Activated T-helper 2 cell treated with anti-CD3 and anti-CD28 coated beads, Interferon-gamma antibody, Interleukin-2, Interleukin-4, amounts not matched to agents 10 μg/mL and 5 μg/mL and 100 μg/mL, durations not matched to agents 14 hours and 24 hours and 36 hours (primary cell): ENCODE measurements at regions not wholly inside any gene's neighbourhood (a gene's known extent, or its start where the extent isn't known, plus 50 kb on each side); places are given as distances from the start of the nearest gene placed in this dataset.

Experiments
- DNase-seq: peaks from one replicate; pipeline ENCODE4 v3.0.0; 2021; ENCODE audit warnings: low spot score
- H3K27ac Mint-ChIP-seq: one replicate; pipeline ENCODE4 v1.8.0; 2021; ENCODE audit warnings: mixed read lengths
- H3K27me3 Mint-ChIP-seq: one replicate; pipeline ENCODE4 v1.8.0; 2021; ENCODE audit warnings: low read depth, mixed read lengths
- H3K36me3 Mint-ChIP-seq: one replicate; pipeline ENCODE4 v1.8.0; 2021; ENCODE audit warnings: low read depth, mixed read lengths
- H3K4me1 Mint-ChIP-seq: one replicate; pipeline ENCODE4 v1.8.0; 2021; ENCODE audit warnings: low read depth, mixed read lengths
- H3K4me3 Mint-ChIP-seq: one replicate; pipeline ENCODE4 v1.8.0; 2021; ENCODE audit warnings: low read depth, mild to moderate bottlenecking, moderate library complexity, mixed read lengths
- H3K9me3 Mint-ChIP-seq: one replicate; pipeline ENCODE4 v1.8.0; 2021; ENCODE audit warnings: mixed read lengths
- intact Hi-C: fragments of 100-400 bp; cut with micrococcal nuclease; formaldehyde crosslinking; loops from one replicate; pipeline ENCODE4 v1.15.1; 2023

DNA sequence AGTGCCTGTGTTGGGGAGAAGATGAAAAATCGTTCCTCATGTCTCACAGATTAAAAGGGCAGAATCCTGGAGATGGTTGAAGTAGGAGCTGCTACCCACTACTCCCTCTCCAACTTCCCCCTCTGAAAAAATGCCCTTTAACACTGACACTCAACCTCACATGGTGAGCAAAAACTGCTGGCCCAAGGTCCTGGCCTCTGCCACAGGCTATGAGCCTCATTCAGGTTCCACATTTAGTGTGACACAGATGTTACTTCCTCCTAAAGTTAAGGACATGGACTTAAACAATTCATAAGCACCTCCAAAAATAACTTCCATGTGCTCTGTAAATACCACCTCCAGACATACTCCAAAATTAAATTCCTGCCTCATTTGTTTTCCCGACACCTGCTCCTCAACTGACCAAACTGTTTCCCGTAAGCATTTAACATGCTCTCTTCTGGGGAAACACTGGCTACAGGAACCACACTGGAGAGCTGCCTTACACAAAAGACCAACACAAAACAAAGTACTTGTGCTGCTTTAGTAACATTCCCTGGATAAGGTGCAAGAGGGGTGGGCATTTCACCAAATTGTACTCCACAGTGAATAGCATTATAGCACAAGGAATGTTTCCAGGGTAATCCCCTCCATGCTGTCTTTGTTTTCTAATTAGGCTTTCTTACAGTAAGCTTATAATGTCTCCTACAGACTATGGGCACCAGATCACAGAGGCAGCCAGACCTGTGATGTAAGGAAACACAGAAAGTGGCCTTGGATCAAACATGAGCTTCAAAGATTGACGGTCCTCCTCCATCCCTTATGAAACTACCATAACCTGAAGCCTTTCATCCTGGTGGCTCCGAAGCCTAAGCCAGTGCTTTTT is 57.0 kb downstream of the PHLDA1 start:
- Mint-ChIP-seq H3K27me3 (no peaks in the 10 kb centered on the region), H3K4me1 (peaks cover 59% of the 10 kb centered on the region), H3K9me3 (peaks cover 23% of the 10 kb centered on the region), H3K36me3 (peaks cover 13% of the 10 kb centered on the region), H3K27ac (no peak overlapping the region), H3K4me3 (no peak overlapping the region)
- no peak for DNase-seq
- intact Hi-C loops = loop anchor here (5.0 kb wide), 1 partner anchor 262 kb away; no protein-coding TSS in a partner anchor

DNA sequence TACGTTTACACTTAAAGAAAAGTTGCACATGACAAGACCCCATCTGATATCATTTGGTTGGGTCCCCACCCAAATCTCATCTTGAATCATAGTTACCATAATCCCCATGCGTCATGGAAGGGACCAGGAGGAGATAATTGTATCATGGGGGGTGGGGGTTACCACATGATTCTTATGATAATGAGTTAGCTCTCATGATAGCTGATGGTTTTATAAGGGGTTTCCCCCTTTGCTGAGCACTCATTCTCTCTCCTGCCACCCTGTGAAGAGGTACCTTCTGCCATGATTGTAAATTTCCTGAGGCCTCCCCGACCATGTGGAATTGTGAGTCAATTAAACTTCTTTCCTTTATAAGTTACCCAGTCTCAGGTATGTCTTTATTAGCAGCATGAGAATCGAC is 60.3 kb downstream of the PHLDA1 start:
- Mint-ChIP-seq H3K4me3 (no peak overlapping the region), H3K36me3 (peaks cover 16% of the 10 kb centered on the region), H3K4me1 (peaks cover 39% of the 10 kb centered on the region), H3K27me3 (no peaks in the 10 kb centered on the region), H3K27ac (no peak overlapping the region), H3K9me3 (peaks cover 27% of the 10 kb centered on the region)
- DNase-seq = no peak
- intact Hi-C loops = no loop called here

DNA sequence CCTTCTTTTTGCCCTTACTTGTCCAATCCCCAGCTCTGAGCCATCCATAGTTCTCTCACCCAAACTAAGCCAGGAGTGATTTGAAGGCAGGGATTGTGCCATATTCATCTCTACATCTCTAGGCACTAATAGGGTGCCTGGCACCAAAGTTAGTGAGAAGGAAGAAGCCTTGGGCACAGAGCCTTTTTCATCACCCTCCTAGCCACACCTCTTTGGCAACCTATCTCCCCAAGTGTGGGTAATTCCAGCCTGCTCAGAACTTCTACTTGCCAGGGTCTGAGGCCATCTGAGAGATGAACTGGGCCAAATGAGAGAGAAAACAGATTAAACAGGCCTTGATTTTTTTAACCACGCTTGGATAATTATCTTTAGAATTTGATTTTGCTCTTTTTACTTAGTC is 61.3 kb downstream of the PHLDA1 start:
- Mint-ChIP-seq H3K27ac (no peak overlapping the region), H3K27me3 (no peaks in the 10 kb centered on the region), H3K9me3 (peaks cover 23% of the 10 kb centered on the region), H3K4me3 (no peak overlapping the region), H3K4me1 (peaks cover 40% of the 10 kb centered on the region), H3K36me3 (peaks cover 11% of the 10 kb centered on the region)
- intact Hi-C loops = no loop called here
- DNase-seq = no peak

DNA sequence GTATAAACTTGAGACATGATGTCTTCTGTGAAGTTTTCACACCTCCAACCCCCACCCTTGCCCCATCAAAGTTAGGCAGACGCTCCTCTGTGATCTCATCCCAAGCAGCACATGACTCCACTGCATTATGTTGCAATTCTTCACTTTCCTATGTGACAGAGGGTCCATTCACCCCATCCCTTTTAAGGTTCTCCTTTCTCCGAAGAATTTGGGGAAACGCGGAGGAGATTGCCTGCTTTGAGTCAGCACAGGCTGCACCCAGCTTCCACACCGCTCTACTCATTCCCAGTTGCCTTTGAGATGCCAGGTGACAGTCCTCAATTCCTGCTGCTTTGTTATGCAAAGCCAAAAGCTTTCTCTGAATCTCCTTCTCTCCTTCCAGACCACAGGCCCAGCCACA is 61.8 kb downstream of the PHLDA1 start:
- H3K4me1 Mint-ChIP-seq = peaks cover 38% of the 10 kb centered on the region
- peaks cover 23% of the 10 kb centered on the region for H3K9me3 Mint-ChIP-seq
- H3K36me3 Mint-ChIP-seq = peaks cover 11% of the 10 kb centered on the region
- intact Hi-C loops = no loop called here
- DNase-seq = no peak
- H3K27ac Mint-ChIP-seq = no peak overlapping the region
- no peak overlapping the region for H3K4me3 Mint-ChIP-seq
- no peaks in the 10 kb centered on the region for H3K27me3 Mint-ChIP-seq

DNA sequence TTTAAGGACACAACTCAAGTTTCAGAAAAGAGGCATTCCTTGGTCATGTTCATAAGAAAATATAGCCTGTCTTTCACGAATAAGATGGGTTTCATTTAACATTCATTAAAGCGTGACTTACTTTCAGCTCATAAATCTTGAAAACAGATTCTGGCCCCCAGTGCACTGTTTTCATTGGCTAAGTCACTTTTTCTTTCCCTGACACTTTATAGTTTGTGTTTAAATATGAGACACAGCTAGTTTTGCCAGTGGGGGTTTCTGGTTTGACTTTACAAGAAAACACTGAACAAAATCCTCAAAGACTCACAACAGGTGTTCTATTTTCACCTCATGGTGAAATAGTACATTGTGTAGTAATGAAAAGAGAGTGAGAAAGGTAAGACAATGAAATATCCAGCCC is 65.9 kb downstream of the PHLDA1 start:
- peaks cover 39% of the 10 kb centered on the region for H3K4me1 Mint-ChIP-seq
- intact Hi-C loops = no loop called here
- H3K27ac Mint-ChIP-seq = no peak overlapping the region
- H3K27me3 Mint-ChIP-seq = no peaks in the 10 kb centered on the region
- H3K9me3 Mint-ChIP-seq = peaks cover 4% of the 10 kb centered on the region
- no peak overlapping the region for H3K4me3 Mint-ChIP-seq
- no peak for DNase-seq
- H3K36me3 Mint-ChIP-seq = peaks cover 10% of the 10 kb centered on the region

DNA sequence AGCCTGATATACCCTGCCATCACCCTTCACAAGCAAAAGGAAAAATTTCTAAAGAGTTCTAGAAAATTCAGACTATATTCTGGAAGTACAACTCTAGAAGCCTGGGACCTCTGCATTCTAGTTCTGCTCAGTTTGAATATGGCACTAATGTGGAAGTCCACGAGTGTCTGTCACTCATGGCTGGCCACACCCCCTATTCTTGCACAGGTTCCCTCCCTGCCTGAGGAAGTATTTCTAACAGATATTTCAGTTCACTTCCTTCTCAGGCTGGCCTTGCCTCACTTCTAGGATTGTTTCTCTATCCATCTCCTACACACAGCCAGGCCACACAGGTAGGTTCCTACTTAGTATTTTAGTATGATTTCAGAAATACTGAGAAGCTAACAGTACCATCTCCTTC is 67.4 kb downstream of the PHLDA1 start:
- Mint-ChIP-seq H3K27me3 (no peaks in the 10 kb centered on the region), H3K36me3 (peaks cover 7% of the 10 kb centered on the region), H3K4me1 (peaks cover 38% of the 10 kb centered on the region), H3K27ac (no peak overlapping the region), H3K4me3 (no peak overlapping the region), H3K9me3 (peaks cover 4% of the 10 kb centered on the region)
- DNase-seq = no peak
- intact Hi-C loops = no loop called here

DNA sequence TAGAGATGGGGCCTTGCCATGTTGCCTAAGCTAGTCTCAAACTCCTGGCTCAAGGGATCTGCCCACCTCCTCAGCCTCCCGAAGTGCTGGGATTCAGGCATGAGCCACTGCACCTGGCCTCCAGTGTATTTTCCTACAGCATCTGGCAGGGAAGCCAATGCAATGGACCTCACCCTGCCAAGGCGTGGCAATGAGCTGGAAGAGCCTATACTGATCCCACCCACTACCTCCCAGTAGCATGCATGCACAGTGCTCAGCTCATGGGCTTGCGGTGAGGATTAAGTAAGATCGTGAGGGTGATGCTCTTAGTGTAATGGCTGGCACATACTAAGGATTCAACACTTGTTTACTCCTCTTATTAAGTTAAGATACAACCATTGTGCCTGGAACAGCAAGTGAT is 69.7 kb downstream of the PHLDA1 start:
- peaks cover 7% of the 10 kb centered on the region for H3K36me3 Mint-ChIP-seq
- peaks cover 2% of the 10 kb centered on the region for H3K9me3 Mint-ChIP-seq
- no peak for DNase-seq
- H3K4me3 Mint-ChIP-seq = no peak overlapping the region
- intact Hi-C loops = no loop called here
- H3K27ac Mint-ChIP-seq = no peak overlapping the region
- peaks cover 43% of the 10 kb centered on the region for H3K4me1 Mint-ChIP-seq
- no peaks in the 10 kb centered on the region for H3K27me3 Mint-ChIP-seq

DNA sequence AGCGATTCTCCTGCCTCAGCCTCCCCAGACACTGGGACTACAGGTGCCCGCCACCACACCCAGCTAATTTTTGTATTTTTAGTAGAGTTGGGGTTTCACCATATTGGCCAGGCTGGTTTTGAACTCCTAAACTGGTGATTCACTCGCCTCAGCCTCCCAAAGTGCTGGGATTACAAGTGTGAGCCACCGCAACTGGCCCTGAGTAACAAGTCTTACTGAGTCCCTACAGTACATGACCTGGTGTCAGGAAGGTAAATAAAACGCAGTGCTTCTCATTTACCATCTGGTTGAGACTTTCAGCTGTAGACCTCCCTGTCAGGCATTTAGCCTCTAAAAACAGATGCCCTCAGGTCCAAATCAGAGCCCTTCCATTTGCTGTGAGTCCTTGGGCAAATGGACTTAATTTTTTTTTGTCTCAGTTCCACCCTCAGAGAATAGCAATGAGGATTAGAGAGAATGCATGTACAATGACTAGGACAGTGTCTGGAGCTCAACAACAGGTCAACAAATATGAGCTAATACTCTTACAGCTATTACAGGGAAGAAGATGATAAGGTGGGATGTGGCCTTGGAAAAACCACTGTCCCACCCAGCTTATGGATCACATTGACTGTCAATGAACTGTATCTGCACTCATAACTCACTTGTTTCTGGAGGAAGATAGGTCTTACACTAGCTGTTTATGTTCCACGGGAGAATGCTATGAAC is 70.5 kb downstream of the PHLDA1 start:
- H3K36me3 Mint-ChIP-seq = peaks cover 7% of the 10 kb centered on the region
- no peak overlapping the region for H3K27ac Mint-ChIP-seq
- no peaks in the 10 kb centered on the region for H3K9me3 Mint-ChIP-seq
- no peaks in the 10 kb centered on the region for H3K27me3 Mint-ChIP-seq
- peaks cover 37% of the 10 kb centered on the region for H3K4me1 Mint-ChIP-seq
- intact Hi-C loops = no loop called here
- DNase-seq = no peak
- no peak overlapping the region for H3K4me3 Mint-ChIP-seq

DNA sequence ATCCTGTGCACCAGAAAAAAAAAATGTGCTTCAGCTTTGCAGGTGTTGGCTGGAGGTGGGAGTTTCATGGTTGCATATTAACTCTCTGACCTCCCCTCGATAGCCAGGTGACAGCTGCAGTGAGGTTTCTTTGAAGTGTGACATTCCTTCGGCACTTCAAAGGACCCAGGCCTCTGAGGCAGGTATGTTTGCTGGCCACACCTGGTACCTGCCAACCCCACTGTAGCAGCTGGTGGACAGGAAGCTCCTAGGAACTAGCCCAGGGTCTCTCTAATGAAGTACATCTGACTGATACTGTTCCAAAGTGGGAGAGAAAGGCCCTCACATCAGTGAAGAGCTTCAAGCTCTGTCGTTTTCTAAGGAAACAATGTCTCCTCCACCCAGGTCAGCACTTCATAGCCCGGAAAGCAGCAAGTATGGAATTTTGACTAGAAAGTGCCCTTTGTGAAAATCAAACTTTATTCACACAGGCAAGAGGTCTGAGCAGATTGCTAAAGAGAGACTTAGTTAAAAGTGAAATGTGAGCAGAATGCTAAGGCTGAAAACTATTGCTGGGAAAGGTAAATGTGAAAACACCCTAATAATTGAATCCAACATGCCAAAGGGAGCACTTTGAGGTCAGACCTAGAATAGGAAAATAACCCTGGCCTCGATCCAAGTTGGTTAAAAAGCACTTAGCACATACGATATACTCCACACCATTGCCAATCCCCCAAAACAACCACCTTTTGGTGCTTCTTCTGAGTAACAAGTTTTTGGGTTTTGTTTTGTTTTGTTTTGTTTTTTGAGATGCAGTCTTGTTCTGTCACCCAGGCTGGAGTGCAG is 71.3 kb downstream of the PHLDA1 start:
- Mint-ChIP-seq H3K27ac (no peak overlapping the region), H3K9me3 (no peaks in the 10 kb centered on the region), H3K4me1 (peaks cover 33% of the 10 kb centered on the region), H3K4me3 (no peak overlapping the region), H3K27me3 (no peaks in the 10 kb centered on the region), H3K36me3 (peaks cover 7% of the 10 kb centered on the region)
- DNase-seq = no peak
- intact Hi-C loops = no loop called here

DNA sequence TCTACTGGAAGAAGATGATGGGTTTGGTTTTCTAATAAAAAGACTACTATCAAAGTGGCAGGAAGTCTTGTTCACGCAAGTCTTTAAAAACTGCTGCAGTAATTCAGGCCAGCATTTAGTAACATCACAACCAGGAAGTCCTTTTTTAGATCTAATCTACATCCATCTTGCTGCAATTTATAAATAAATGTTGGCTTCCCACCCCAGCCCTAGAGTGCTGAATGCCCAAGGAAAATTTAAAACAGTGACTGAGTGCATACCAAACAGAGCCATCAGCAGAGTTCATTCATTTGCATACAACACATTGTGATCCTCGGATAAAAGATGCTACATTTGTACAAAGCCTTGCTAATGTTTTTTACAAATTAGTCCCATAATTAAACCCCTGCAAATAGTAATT is 72.1 kb downstream of the PHLDA1 start:
- Mint-ChIP-seq H3K9me3 (no peaks in the 10 kb centered on the region), H3K4me3 (no peak overlapping the region), H3K36me3 (peaks cover 7% of the 10 kb centered on the region), H3K4me1 (peaks cover 31% of the 10 kb centered on the region), H3K27me3 (no peaks in the 10 kb centered on the region), H3K27ac (no peak overlapping the region)
- intact Hi-C loops = loop anchor here (2.0 kb wide), 1 partner anchor 19 kb away; no protein-coding TSS in a partner anchor
- no peak for DNase-seq

DNA sequence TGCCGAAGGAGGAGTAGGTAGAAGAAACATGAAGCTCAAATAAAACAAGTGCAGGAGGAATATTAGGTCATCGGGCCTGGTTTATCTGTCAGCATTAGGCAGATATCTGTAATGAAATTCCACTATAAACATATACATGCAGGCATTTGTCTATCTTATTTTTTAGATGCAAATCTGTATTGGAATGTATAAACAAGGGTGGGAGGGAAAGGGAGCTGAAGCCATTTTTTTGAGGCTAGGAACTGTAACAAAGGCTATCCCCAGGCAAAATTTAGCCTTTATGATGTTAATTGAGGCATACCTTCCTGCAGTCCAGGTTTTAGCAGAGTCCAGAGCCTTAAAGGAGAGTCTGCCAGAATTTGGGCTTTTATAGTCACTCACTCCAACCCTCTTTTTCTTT is 72.5 kb downstream of the PHLDA1 start:
- Mint-ChIP-seq H3K27ac (peak overlapping the region; percentile 75), H3K4me1 (peaks cover 30% of the 10 kb centered on the region), H3K4me3 (no peak overlapping the region), H3K9me3 (no peaks in the 10 kb centered on the region), H3K36me3 (peaks cover 7% of the 10 kb centered on the region), H3K27me3 (no peaks in the 10 kb centered on the region)
- no peak for DNase-seq
- intact Hi-C loops = loop anchor here (2.0 kb wide), 1 partner anchor 20 kb away; no protein-coding TSS in a partner anchor

DNA sequence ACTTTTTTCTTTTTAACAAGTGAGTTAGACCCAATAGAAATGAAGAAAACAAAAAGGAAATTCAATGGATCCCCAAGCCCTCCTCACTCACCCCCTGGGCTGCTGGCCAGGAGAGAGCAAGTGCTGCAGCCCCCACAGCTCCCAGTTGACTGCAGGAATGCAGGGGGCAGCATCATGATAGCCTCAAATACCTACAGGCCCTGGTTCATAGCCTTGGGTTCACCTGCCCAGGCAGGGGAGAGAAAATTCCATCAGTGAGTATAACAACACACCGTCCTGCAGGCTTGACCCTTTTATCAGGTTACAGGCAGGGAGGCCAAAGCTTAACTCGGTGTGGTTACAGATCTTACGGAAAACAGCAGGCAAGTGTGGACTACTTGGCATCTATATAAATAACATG is 76.3 kb downstream of the PHLDA1 start:
- Mint-ChIP-seq H3K27me3 (no peaks in the 10 kb centered on the region), H3K4me1 (peaks cover 34% of the 10 kb centered on the region)

More for the DNA sequence above, 76.3 kb downstream of the PHLDA1 start:
- H3K9me3 Mint-ChIP-seq = no peaks in the 10 kb centered on the region
- DNase-seq = no peak
- H3K4me3 Mint-ChIP-seq = no peak overlapping the region
- no peaks in the 10 kb centered on the region for H3K36me3 Mint-ChIP-seq
- no peak overlapping the region for H3K27ac Mint-ChIP-seq
- intact Hi-C loops = no loop called here
